Prostate gland (tissue), 2 donors: ENCODE measurements at regions not wholly inside any gene's neighbourhood (a gene's known extent, or its start where the extent isn't known, plus 50 kb on each side); places are given as distances from the start of the nearest gene placed in this dataset.

Experiments
- DNase-seq: peaks from one replicate; pipeline ENCODE4 v3.0.0-alpha.2; 2019; ENCODE audit warnings: low spot score
- H3K27ac ChIP-seq, 2 donors: fragments of 200-600 bp; sonication (generic); 2 replicates each; pipeline ENCODE4 v1.5.1; 2017 to 2019
- H3K27me3 ChIP-seq: fragments of 200-600 bp; sonication (generic); replicated peaks from 2 replicates; pipeline ENCODE4 v1.5.1; 2019; ENCODE audit not compliant: insufficient read depth
- H3K36me3 ChIP-seq, 2 donors: fragments of 200-600 bp; sonication (generic); 1 replicate in 1 of 2; 2 replicates in 1 of 2; pipeline versions ENCODE4 v1.5.1 to v1.8.1; 2017 to 2019
- H3K4me1 ChIP-seq: fragments of 200-600 bp; sonication (generic); replicated peaks from 2 replicates; pipeline ENCODE4 v1.5.1; 2019
- H3K4me3 ChIP-seq, 2 donors: fragments of 200-600 bp; sonication (generic); 2 replicates each; pipeline ENCODE4 v1.5.1; 2017 to 2019
- H3K9me3 ChIP-seq: fragments of 200-600 bp; sonication (generic); 2 replicates; pipeline ENCODE4 v1.5.1; 2017
- CTCF ChIP-seq, 4 experiments: fragments of 200-600 bp in 2 of 4; fragments of 450-650 bp in 2 of 4; sonication (generic) in 2 of 4; IDR thresholded peaks; 1 replicate in 3 of 4; 2 replicates in 1 of 4; pipeline ENCODE4 v1.5.1; 2016 to 2019; ENCODE audit warnings: antibody characterized with exemption in 4 of 4, mild to moderate bottlenecking in 2 of 4, moderate library complexity in 2 of 4
- POLR2A ChIP-seq: fragments of 450-650 bp; IDR thresholded peaks from one replicate; pipeline ENCODE4 v1.6.1; 2016; ENCODE audit warnings: antibody characterized with exemption, mild to moderate bottlenecking
- POLR2AphosphoS5 ChIP-seq: sonication (generic); formaldehyde crosslinking; IDR thresholded peaks from one replicate; pipeline ENCODE4 v1.6.1; 2017; ENCODE audit warnings: antibody characterized with exemption
- WGBS: methylation state at CpG from one replicate; pipeline ENCODE4 v1.1.5; 2018; 5-methylcytosine and 5-hydroxymethylcytosine counted together
- intact Hi-C: fragments of 100-400 bp; cut with DNase I; formaldehyde crosslinking; loops from one replicate; pipeline ENCODE4 v1.14.2; 2022

- Histone ChIP-seq H3K9me3 (no peaks in the 10 kb centered on the region), H3K27ac (no peak overlapping the region), H3K27me3 (no peaks in the 10 kb centered on the region), H3K4me3 (no peak overlapping the region), H3K4me1 (no peaks in the 10 kb centered on the region), H3K36me3 (no peaks in the 10 kb centered on the region)
- DNase-seq = no peak
- TF ChIP-seq CTCF (IDR thresholded peaks at IDR 0.05) (no peak), POLR2AphosphoS5 (no peak), POLR2A (no peak)
- intact Hi-C loops = no loop called here
- WGBS = 89% methylated on average over 1 of the region's 1 CpG
These were observed 214.9 kb upstream of the ARHGAP24 start for GRCh38 chr4:85260064-85260463.

GRCh38 chr4:85265234-85265633 lies 209.7 kb upstream of the ARHGAP24 start:
- intact Hi-C loops = no loop called here

GRCh38 chr4:85268188-85268587 lies 206.8 kb upstream of the ARHGAP24 start:
- TF ChIP-seq POLR2A (no peak), CTCF (IDR thresholded peaks at IDR 0.05) (no peak), POLR2AphosphoS5 (no peak)
- intact Hi-C loops = no loop called here
- no peaks in the 10 kb centered on the region for H3K36me3 ChIP-seq
- no peak for DNase-seq
- H3K4me3 ChIP-seq = no peak overlapping the region
- no peaks in the 10 kb centered on the region for H3K4me1 ChIP-seq
- H3K27ac ChIP-seq = no peak overlapping the region
- H3K9me3 ChIP-seq = no peaks in the 10 kb centered on the region
- 86% methylated on average over 4 of the region's 4 CpGs for WGBS
- no peaks in the 10 kb centered on the region for H3K27me3 ChIP-seq

More at GRCh38 chr4:85265234-85265633, 209.7 kb upstream of the ARHGAP24 start:
- Histone ChIP-seq H3K27ac (no peak overlapping the region), H3K36me3 (no peaks in the 10 kb centered on the region), H3K4me3 (no peak overlapping the region), H3K27me3 (no peaks in the 10 kb centered on the region), H3K4me1 (no peaks in the 10 kb centered on the region), H3K9me3 (no peaks in the 10 kb centered on the region)
- TF ChIP-seq POLR2A (no peak), CTCF (IDR thresholded peaks at IDR 0.05) (no peak), POLR2AphosphoS5 (no peak)
- no peak for DNase-seq
- WGBS = 87% methylated on average over 5 of the region's 5 CpGs

- Histone ChIP-seq H3K27ac (no peak overlapping the region), H3K4me1 (no peaks in the 10 kb centered on the region), H3K27me3 (no peaks in the 10 kb centered on the region), H3K9me3 (no peaks in the 10 kb centered on the region), H3K4me3 (no peak overlapping the region), H3K36me3 (no peaks in the 10 kb centered on the region)
- TF ChIP-seq POLR2A = no peak
- no peak for DNase-seq
- intact Hi-C loops = no loop called here
- 92% methylated on average over 3 of the region's 3 CpGs for WGBS
These were observed 206.0 kb upstream of the ARHGAP24 start for GRCh38 chr4:85268961-85269360.

- WGBS = 72% methylated on average over 4 of the region's 4 CpGs
- H3K4me3 ChIP-seq = no peak overlapping the region
- H3K36me3 ChIP-seq = no peaks in the 10 kb centered on the region
- no peaks in the 10 kb centered on the region for H3K4me1 ChIP-seq
- H3K27ac ChIP-seq = no peak overlapping the region
- no peaks in the 10 kb centered on the region for H3K9me3 ChIP-seq
- TF ChIP-seq POLR2A (no peak), CTCF (IDR thresholded peaks at IDR 0.05) (no peak), POLR2AphosphoS5 (no peak)
- H3K27me3 ChIP-seq = no peaks in the 10 kb centered on the region
- intact Hi-C loops = no loop called here
- no peak for DNase-seq
These were observed 200.0 kb upstream of the ARHGAP24 start for GRCh38 chr4:85274955-85275354.
